HG02870 (cell line): ENCODE measurements at regions not wholly inside any gene's neighbourhood (a gene's known extent, or its start where the extent isn't known, plus 50 kb on each side); places are given as distances from the start of the nearest gene placed in this dataset.

Experiments used
- ATAC-seq: cut with Tn5 transposase; IDR thresholded peaks from one replicate; pipeline ENCODE4 v1.9.1; 2021; ENCODE audit warnings: mild to moderate bottlenecking, moderate library complexity; ENCODE audit not compliant: unreplicated experiment

- no peak for ATAC-seq
These were observed 58.5 kb upstream of the EXOC6 start for GRCh38 chr10:92789786-92790185.

DNA sequence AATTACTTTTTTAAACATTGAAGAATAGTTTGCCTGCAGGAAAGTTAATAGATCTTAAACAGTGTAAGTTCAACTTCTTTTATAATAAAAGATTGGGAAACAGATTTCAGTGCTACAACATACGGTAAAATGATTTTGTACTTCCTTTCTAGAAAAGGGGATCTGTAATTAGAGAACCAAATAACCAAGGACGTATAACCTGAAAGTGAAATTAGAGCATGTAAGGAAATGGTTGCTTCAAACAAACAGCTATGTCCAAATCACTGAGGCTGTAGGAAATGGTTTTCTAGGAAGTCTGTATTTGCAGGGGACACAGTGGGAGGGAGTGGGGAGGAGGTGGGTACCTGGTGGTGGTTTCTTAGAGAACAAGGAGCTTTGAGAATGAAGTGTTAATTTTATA lies 57.9 kb upstream of the EXOC6 start:
- ATAC-seq: no peak

DNA sequence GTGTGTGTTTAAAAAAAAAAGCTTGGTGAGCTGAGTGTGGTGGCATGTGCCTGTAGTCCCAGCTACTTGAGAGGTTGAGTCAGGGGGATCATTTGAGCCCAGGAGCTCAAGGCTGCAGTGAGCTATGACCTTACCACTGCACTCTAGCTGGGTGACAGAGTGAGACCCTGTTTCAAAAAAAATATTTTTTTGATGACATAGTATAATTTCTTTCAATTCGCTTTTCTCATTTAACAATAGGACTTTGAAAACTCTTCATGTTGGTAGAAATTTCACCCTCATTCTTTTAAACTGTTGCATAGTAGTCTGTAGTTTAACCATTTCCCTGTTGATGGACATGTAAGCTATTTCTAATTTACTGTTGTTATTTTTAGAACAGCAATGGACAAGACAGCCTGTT lies 55.7 kb upstream of the EXOC6 start:
- ATAC-seq: no peak
